ENCODE measurements at regions not wholly inside any gene's neighbourhood (a gene's known extent, or its start where the extent isn't known, plus 50 kb on each side); places are given as distances from the start of the nearest gene placed in this dataset.
"Not testable (repeated sequence)": the region's sequence is repeated elsewhere in the genome, so short reads cannot be mapped to it uniquely, and the experiment has no call there.

DNA sequence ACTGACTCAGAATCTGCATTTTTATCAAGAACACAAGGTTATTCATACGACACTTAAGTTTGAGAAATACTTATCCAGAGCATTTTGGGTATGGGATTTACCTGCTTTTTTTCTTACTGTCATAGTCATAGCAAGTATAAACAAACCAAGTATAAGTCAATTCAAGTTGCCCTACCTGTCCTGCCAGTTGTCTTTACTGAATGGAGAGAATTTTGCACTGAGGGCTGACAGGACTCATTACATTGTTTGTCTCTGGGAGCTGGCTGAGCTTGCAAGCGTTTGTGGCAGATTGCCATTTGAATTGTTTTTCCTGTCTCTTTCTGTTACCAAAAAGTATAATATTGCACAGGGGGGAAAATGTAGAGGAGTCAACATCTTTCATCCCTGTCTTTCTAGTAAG is 278.9 kb upstream of the MAGEC2 start:
- DNase-seq: no peak

DNA sequence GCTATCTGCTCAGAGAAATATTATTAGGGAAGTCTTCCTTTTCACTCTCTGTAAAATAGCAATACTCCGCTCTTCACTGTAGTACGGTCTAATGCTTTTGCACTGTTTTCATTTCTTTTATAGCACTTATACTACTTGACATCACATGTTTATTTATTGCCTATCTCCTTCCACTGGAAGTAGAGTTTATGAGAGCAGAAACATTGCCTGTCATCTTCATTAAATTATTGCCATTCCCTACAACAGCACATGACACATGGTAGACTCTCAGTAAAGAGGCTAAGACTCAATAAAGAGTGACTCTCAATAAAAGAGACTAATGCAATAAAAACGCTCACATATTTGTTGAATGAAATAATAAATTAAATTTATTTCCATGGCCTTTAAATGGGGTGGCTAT is 241.3 kb upstream of the MAGEC2 start:
- no peak for DNase-seq

DNA sequence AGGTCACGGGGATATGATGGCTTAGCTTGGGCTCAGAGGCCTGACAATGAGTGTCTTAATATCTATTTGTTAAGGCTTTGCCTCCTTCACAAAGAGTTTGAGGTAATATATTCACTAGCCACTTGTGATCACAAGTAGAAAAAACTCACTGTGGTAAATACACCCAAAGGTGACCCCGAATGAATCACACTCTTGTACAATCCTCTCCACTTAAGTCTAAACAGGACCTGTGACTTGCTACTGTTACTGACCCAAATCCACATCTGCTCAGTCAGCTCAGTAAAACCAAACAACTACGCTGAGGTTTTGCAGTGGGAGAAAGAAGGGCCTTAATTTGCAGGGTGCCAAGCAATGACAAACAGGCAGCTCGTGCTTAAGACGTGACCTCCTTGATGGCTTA is 223.8 kb upstream of the MAGEC2 start:
- DNase-seq: no peak

DNA sequence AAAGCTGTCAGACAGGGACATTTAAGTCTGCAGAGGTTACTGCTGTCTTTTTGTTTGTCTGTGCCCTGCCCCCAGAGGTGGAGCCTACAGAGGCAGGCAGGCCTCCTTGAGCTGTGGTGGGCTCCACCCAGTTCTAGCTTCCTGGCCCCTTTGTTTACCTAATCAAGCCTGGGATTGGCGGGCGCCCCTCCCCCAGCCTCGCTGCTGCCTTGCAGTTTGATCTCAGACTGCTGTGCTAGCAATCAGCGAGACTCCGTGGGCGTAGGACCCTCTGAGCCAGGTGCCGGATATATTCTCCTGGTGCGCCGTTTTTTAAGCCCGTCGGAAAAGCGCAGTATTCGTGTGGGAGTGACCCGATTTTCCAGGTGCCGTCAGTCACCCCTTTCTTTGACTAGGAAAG is 185.9 kb upstream of the MAGEC2 start:
- DNase-seq: not testable (repeated sequence)

DNA sequence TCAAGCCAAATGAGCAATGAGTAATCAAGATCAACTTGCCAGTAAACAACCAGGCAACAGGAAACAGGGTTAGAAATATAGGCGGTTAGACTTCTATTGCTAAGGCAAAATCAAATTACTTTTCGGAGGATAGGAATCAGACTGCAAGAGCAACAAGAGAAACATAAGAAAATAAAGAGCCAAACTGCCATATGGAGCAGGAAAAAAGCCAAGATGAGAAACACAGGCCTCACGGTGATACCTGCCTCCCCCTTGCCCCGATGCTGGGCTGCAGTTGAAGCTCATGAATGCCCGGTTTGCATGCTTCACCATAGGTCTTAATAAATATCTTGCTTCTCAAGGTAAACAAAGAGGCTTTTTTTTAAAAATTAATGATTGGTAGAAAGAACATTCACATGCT is 158.4 kb upstream of the MAGEC2 start:
- no peak for DNase-seq

DNA sequence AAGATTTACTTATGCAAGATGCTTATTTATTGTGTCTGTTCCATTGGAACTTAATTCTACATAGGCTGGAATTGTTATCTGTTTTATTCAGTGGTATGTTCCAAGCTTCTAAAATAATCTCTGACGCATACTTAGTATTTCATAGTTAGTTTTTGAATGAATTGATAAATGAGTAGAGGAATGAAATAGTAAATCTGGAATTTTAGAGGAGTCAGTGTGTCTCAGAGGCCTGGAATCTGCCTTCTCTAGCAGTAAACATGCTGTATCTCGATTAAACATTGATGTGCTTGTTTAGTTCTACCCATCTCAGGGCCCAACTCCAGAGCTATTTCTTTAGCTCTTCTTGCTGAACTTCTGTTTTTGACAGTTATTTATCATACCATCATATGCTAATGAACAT is 154.2 kb upstream of the MAGEC2 start:
- DNase-seq: no peak

DNA sequence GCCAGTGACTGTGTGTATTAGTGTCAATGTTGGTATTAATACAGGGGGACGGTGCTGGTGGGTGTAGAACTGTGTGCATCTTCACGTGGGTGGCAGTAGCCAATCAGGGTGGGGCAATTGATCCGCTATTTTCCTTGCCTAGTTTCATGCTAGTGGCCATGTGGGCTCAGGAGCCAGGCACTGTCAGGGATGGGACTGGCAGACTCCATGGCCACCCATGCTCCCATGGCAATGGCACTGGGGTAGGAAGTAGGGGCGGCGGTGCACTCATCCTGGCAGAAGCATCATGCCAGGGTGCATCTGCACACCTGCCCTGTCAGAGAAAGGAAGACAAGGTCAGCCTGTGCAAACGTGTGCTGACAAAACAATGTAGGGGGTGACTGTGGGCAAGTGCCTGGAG is 122.1 kb upstream of the MAGEC2 start:
- DNase-seq: no peak

DNA sequence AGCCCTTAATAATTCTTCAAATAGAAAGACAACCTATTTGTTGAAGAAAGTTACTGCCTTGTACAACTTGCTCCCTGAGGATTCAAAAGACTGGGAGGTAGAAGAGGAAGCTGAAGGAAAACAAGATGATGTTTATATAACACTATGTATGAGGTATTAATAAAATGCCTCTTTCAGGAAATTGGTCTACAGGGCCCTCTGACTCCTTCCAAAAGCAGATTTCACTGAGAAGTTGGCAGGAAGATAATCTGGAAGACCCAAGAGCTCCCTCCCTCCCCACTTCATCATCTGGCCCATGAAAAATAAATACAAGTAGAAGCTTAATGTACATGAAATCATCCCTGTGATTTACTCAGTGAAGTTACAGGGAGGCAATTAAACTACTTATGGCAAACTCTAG is 107.5 kb upstream of the MAGEC2 start:
- DNase-seq: no peak

DNA sequence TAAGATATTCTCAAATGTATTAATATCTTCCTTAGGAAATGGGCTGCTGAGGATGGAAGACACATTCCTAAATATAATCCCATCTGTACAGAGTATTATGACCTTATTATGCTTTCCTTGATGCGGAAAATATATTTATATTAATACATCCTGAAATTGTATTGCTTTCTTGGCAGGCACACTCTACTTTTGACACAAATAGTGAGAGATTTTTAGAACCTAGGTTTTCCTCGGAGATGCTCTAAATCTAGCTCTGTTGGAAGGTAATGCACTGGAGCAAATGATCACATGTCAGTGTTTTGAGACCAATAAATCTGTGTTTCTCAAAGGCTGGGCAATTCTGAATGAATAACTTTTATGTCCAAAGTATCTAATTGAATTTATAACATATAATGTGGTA is 94.3 kb upstream of the MAGEC2 start:
- no peak for DNase-seq

DNA sequence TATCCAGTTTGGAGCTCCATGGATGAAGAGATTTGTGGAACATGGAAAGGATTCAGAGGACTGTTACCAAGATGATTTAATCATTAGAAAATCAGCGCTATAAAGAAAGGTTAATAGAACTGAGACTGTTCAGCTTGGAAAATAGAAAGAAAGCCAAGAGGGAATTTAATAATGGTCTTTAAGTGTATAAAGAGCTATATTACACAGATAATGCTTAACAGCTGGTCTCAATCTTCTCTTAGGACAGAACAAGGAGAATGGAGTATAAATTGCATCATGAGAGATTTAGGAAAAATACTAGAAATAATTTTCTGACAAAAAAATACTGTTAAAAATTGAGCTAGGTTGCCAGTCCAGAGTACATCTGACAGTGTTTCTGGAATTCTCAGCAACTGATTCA is 91.3 kb upstream of the MAGEC2 start:
- no peak for DNase-seq

DNA sequence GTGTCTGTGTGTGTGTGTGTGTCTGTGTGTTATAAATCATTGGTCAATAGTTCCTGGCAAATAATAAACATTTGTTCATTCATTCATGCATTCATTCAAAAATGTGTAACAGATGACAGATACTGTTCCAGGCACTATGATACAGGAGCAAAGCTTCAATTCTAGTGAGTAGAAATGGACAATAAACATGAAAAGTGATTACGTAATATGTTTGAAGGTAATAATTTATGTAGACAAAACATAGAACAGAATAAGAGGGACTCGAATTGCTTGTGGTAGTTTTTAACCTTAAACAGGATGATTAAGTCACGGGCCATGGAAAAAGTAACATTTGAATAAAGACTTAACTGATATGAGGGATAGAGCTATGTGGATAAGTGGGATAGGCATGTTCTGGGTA is 90.1 kb upstream of the MAGEC2 start:
- no peak for DNase-seq

DNA sequence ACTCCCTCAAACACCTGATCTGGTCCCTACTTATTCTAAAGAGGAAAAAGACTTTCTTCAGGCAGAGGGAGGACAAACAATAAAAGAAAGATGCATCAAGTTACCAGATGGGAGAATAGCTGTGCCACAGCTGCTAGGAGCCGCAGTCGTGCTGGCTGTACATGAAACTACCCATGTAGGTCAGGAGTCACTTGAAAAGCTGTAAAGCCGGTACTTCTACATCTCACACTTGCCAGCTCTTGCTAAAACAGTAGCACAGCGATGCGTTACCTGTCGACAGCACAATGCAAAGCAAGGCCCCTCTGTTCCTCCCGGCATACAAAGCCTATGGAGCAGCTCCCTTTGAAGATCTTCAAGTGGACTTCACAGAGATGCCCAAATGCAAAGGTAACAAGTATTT is 65.1 kb upstream of the MAGEC2 start:
- DNase-seq: not testable (repeated sequence)

DNA sequence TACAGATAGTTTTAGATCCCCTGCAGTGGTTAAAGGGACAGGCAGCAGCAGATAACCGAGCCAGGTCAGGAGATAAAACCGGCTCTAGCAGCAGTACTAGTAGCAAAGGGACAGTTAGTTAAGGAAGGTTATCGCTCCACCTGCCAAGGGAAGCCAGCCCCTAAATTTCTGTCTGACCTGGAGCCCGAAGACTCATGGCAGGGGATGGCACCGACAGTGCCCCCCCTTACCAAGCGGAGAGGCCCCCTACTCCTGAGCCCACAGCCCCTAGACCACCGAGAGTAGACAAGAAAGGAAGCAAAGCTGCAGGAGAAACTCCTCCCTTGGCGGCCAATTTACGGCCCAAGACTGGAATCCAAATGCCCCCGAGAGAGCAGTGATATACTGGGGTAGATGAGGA is 61.3 kb upstream of the MAGEC2 start:
- DNase-seq: no peak

DNA sequence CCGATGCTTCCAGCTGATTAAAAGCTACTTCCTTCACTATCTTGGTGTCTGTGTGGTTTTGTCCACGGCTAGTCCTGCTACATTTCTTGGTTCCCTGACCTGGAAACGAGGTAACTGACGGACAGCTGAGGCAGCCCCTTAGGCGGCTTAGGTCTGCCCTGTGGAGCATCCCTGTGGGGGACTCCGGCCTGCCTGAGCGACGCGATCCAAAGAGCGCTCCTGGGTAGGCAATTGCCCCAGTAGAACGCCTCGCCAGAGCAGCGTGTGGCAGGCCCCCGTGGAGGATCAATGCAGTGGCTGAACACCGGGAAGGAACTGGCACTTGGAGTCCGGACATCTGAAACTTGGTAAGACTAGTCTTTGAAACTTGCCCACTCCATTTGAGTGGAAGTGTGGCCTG is 60.5 kb upstream of the MAGEC2 start:
- DNase-seq: not testable (repeated sequence)

DNA sequence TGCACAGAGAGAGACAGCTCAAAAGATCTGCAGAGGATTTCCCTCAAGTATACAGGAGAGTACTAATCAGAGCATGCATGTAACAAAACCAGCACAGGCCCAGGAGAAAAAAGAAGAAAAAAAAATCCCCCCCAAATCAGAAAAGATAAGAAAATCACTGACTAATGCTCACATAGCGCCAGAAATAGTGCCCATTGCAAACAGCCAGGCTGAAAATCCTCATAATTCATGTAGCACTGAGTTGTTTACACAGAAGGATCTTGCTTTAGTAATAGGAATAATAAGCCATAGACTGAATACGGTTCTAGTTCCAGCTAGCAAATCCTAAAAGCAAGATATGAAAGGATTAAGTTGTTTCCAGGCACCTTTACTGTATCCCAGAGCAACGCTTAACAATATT is 51.8 kb upstream of the MAGEC2 start:
- DNase-seq: no peak

All from OCI-M1 (cell line).